ENCODE measurements at regions not wholly inside any gene's neighbourhood (a gene's known extent, or its start where the extent isn't known, plus 50 kb on each side); places are given as distances from the start of the nearest gene placed in this dataset.
A peak's percentile ranks its signal among the peaks of the same experiment; 100 is the strongest.

DNA sequence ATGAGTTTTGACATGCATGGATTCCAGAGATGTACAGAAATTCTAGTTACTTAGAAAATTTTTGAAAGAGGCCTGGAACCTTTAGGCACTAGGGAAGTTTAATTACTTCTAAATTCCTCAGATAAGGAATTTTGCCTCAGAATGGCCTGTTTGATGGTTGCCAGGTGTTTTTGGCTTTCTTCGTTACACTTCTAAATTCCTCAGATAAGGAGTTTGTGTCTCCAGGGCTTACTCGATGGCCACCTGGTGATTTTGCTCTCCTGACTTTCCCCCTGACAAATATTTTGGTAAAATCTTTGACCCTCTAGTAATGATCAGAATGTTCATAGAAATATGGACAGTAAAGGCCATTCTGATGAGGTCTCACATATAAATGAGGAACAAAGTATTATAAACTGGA lies 64.3 kb downstream of the BEX3 start:
- no peaks in the 10 kb centered on the region for H3K36me3 Mint-ChIP-seq
- peaks cover 17% of the 10 kb centered on the region for H3K9me3 Mint-ChIP-seq
- TF ChIP-seq, protein P1, sequence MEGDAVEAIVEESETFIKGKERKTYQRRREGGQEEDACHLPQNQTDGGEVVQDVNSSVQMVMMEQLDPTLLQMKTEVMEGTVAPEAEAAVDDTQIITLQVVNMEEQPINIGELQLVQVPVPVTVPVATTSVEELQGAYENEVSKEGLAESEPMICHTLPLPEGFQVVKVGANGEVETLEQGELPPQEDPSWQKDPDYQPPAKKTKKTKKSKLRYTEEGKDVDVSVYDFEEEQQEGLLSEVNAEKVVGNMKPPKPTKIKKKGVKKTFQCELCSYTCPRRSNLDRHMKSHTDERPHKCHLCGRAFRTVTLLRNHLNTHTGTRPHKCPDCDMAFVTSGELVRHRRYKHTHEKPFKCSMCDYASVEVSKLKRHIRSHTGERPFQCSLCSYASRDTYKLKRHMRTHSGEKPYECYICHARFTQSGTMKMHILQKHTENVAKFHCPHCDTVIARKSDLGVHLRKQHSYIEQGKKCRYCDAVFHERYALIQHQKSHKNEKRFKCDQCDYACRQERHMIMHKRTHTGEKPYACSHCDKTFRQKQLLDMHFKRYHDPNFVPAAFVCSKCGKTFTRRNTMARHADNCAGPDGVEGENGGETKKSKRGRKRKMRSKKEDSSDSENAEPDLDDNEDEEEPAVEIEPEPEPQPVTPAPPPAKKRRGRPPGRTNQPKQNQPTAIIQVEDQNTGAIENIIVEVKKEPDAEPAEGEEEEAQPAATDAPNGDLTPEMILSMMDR (IDR thresholded peaks at IDR 0.05; ENCODE audit: unreplicated experiment), result no peak
- H3K4me3 Mint-ChIP-seq, result no peak overlapping the region
- no peak for DNase-seq (ENCODE audit: low spot score in 2 of 2, unreplicated experiment in 2 of 2)
- H3K27me3 Mint-ChIP-seq (ENCODE audit: low read depth), result no peaks in the 10 kb centered on the region
- H3K27ac Mint-ChIP-seq, result peak overlapping the region; percentile 76
- H3K4me1 Mint-ChIP-seq, result peaks cover 9% of the 10 kb centered on the region

DNA sequence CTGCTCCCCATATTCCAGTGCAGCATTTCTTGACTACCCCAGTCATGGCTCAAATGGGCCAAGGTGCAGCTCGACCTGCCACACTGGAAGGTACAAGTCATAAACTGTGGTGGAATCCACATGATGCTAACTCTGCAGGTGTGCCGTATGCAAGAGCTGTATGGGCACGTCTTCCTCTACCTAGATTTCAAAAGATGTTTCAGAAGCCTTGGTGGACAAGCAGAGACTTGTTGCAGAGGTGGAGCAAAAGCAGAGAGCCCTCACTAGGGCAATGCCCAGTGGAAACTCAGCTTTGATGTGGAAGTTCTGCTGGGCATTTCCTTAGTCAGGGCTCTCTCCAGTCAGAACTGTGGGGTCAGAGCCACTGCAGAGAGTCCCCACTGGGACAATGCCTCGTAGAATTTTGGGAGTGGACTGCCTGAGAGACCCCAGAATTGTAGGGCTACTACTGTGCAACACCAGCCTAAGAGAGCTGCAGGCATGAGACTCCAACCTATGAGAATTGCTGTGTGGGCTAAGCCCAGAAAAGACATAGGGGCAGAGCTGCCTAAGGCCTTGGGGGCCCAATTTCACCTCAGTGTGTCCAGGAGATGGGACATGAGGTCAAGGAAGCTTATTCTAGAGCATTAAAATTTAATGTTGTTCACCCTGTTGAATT lies 65.7 kb downstream of the BEX3 start:
- no peak overlapping the region for H3K27ac Mint-ChIP-seq
- TF ChIP-seq, protein P1 (IDR thresholded peaks at IDR 0.05; ENCODE audit: unreplicated experiment), result no peak
- peaks cover 20% of the 10 kb centered on the region for H3K4me1 Mint-ChIP-seq
- no peak for DNase-seq (ENCODE audit: low spot score in 2 of 2, unreplicated experiment in 2 of 2)
- no peaks in the 10 kb centered on the region for H3K36me3 Mint-ChIP-seq
- H3K4me3 Mint-ChIP-seq, result no peak overlapping the region
- H3K27me3 Mint-ChIP-seq (ENCODE audit: low read depth), result no peaks in the 10 kb centered on the region
- peaks cover 18% of the 10 kb centered on the region for H3K9me3 Mint-ChIP-seq

DNA sequence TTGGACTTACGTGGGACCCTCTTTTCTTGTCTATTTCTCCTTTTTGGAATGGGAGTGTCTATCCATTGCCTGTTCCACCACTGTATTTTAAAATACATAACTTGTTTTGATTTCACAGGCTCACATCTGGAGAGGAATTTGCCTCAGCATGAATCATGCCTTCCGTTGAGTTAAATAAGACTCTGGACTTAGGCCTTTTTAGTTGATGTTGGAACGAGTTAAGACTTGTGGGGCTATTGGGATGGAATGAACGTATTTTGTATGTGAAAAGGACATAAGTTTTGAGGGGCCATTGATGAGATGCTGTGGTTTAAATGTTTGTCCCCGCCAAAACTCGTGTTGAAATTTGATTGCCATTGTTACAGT lies 66.2 kb downstream of the BEX3 start:
- TF ChIP-seq, protein P1 (IDR thresholded peaks at IDR 0.05; ENCODE audit: unreplicated experiment), result no peak
- DNase-seq (ENCODE audit: low spot score in 2 of 2, unreplicated experiment in 2 of 2), result no peak
- no peak overlapping the region for H3K4me3 Mint-ChIP-seq
- H3K27ac Mint-ChIP-seq, result no peak overlapping the region
- peaks cover 20% of the 10 kb centered on the region for H3K4me1 Mint-ChIP-seq
- no peaks in the 10 kb centered on the region for H3K36me3 Mint-ChIP-seq
- peaks cover 20% of the 10 kb centered on the region for H3K9me3 Mint-ChIP-seq
- no peaks in the 10 kb centered on the region for H3K27me3 Mint-ChIP-seq (ENCODE audit: low read depth)

DNA sequence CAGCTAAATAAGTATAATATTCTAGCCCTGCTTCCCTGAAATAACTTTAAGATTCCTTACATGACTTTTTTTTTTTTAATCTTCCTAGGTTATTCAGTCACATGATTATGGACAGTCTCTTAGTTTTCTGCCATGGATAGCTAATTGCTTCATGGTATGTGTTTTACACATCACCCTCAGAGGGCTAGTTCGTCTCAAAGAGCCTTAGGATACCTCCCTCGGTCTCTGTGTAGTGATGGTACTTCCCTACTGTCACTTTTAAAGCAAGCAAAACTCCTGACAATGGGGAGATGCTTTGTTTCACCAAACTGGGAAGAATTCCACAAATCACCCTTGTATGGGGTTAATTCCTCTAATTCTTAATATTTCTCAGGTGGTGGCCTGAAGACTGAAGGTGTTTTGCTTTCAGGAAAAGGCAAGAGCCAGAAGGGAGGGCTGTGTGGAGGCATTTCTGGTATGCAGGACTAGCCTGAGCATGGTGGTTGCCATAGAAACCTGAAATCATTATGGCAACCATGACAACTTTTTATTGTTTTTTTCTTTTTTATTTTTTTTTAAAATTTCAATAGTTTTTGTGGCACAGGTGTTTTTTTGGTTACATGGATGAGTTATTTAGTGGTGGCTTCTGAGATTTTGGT lies 70.4 kb downstream of the BEX3 start:
- H3K36me3 Mint-ChIP-seq, result peaks cover 14% of the 10 kb centered on the region
- no peak overlapping the region for H3K4me3 Mint-ChIP-seq
- H3K4me1 Mint-ChIP-seq, result peaks cover 12% of the 10 kb centered on the region
- DNase-seq (ENCODE audit: low spot score in 2 of 2, unreplicated experiment in 2 of 2), result no peak
- TF ChIP-seq, protein P1 (IDR thresholded peaks at IDR 0.05; ENCODE audit: unreplicated experiment), result no peak
- H3K27me3 Mint-ChIP-seq (ENCODE audit: low read depth), result no peaks in the 10 kb centered on the region
- peak overlapping the region; percentile 96 for H3K27ac Mint-ChIP-seq
- peaks cover 31% of the 10 kb centered on the region for H3K9me3 Mint-ChIP-seq
